HL-60/S4 treated with retinoic acid at 250 ng/mL for 4 days and 3 days (cell line): ENCODE measurements at regions not wholly inside any gene's neighbourhood (a gene's known extent, or its start where the extent isn't known, plus 50 kb on each side); places are given as distances from the start of the nearest gene placed in this dataset.
"Not testable (repeated sequence)": the region's sequence is repeated elsewhere in the genome, so short reads cannot be mapped to it uniquely, and the experiment has no call there.

Source experiments
- in situ Hi-C: fragments of 300-500 bp; cut with MboI; formaldehyde crosslinking; loops from 2 replicates; pipeline ENCODE4 v1.7.0; 2022; ENCODE audit warnings: low sequenced_read_pairs

- in situ Hi-C loops, result no loop called here
Observed at GRCh38 chr2:194870974-194871535, 786.0 kb upstream of the SLC39A10 start.

GRCh38 chr2:194867328-194867727 lies 789.7 kb upstream of the SLC39A10 start:
- in situ Hi-C loops, result no loop called here

GRCh38 chr2:194854941-194855340 lies 802.1 kb upstream of the SLC39A10 start:
- in situ Hi-C loops, result no loop called here

GRCh38 chr2:194842871-194843270 lies 814.2 kb upstream of the SLC39A10 start:
- in situ Hi-C loops, result no loop called here

- in situ Hi-C loops, result not testable (repeated sequence)
Observed at GRCh38 chr2:194834371-194834770, 822.7 kb upstream of the SLC39A10 start.

- in situ Hi-C loops, result no loop called here
Observed at GRCh38 chr2:194826241-194826640, 830.8 kb upstream of the SLC39A10 start.

GRCh38 chr2:194824450-194824849 lies 832.6 kb upstream of the SLC39A10 start:
- in situ Hi-C loops, result no loop called here

GRCh38 chr2:194822657-194823056 lies 834.4 kb upstream of the SLC39A10 start:
- in situ Hi-C loops, result no loop called here

GRCh38 chr2:194822097-194822496 lies 834.9 kb upstream of the SLC39A10 start:
- in situ Hi-C loops, result no loop called here

GRCh38 chr2:194819367-194819766 lies 837.7 kb upstream of the SLC39A10 start:
- in situ Hi-C loops, result no loop called here

GRCh38 chr2:194815475-194815874 lies 841.6 kb upstream of the SLC39A10 start:
- in situ Hi-C loops, result no loop called here

- in situ Hi-C loops, result no loop called here
Observed at GRCh38 chr2:194802589-194802988, 854.4 kb upstream of the SLC39A10 start.

- in situ Hi-C loops, result not testable (repeated sequence)
Observed at GRCh38 chr2:194787071-194787470, 870.0 kb upstream of the SLC39A10 start.

- in situ Hi-C loops, result not testable (repeated sequence)
Observed at GRCh38 chr2:194771394-194771793, 885.6 kb upstream of the SLC39A10 start.

GRCh38 chr2:194769030-194769429 lies 888.0 kb upstream of the SLC39A10 start:
- in situ Hi-C loops, result no loop called here

- in situ Hi-C loops, result no loop called here
Observed at GRCh38 chr2:194765723-194766122, 891.3 kb upstream of the SLC39A10 start.

GRCh38 chr2:194750926-194751325 lies 906.1 kb upstream of the SLC39A10 start:
- in situ Hi-C loops, result no loop called here

GRCh38 chr2:194745557-194746146 lies 911.4 kb upstream of the SLC39A10 start:
- in situ Hi-C loops, result no loop called here

GRCh38 chr2:194742706-194743105 lies 914.3 kb upstream of the SLC39A10 start:
- in situ Hi-C loops, result no loop called here

GRCh38 chr2:194739217-194739616 lies 917.8 kb upstream of the SLC39A10 start:
- in situ Hi-C loops, result no loop called here

- in situ Hi-C loops, result no loop called here
Observed at GRCh38 chr2:194735837-194736542, 921.0 kb upstream of the SLC39A10 start.

- in situ Hi-C loops, result no loop called here
Observed at GRCh38 chr2:194730266-194730665, 926.8 kb upstream of the SLC39A10 start.
